ENCODE measurements at regions not wholly inside any gene's neighbourhood (a gene's known extent, or its start where the extent isn't known, plus 50 kb on each side); places are given as distances from the start of the nearest gene placed in this dataset.
"Not testable (repeated sequence)": the region's sequence is repeated elsewhere in the genome, so short reads cannot be mapped to it uniquely, and the experiment has no call there.

- not testable (repeated sequence) for TF ChIP-seq CTCF (conservative IDR thresholded peaks at IDR 0.05); EZH2 (IDR thresholded peaks at IDR 0.05; ENCODE audit: low read depth)
Observed at GRCh38 chr10:43834751-43835150, 186.1 kb upstream of the ZNF32 start.

Measured in PC-9 (cell line).